Right lobe of liver (tissue), 4 donors: ENCODE measurements at regions not wholly inside any gene's neighbourhood (a gene's known extent, or its start where the extent isn't known, plus 50 kb on each side); places are given as distances from the start of the nearest gene placed in this dataset.

Source experiments
- CTCF ChIP-seq, 4 donors: fragments of 200-600 bp in 3 of 4; fragments of 450-650 bp in 1 of 4; IDR thresholded peaks; one replicate each; pipeline versions ENCODE4 v1.5.1 to v1.8.0; 2016 to 2022; ENCODE audit warnings: antibody characterized with exemption in 4 of 4, mild to moderate bottlenecking in 2 of 4
- POLR2A ChIP-seq: fragments of 450-650 bp; IDR thresholded peaks from one replicate; pipeline ENCODE4 v1.6.1; 2017; ENCODE audit warnings: antibody characterized with exemption, mild to moderate bottlenecking
- donor health status: DM: no; HTN: no; CAD: no.
- donor health status: DM: no; HTN: no; CAD: no.
- donor health status: DM: no; HTN: yes; CAD: no.

DNA sequence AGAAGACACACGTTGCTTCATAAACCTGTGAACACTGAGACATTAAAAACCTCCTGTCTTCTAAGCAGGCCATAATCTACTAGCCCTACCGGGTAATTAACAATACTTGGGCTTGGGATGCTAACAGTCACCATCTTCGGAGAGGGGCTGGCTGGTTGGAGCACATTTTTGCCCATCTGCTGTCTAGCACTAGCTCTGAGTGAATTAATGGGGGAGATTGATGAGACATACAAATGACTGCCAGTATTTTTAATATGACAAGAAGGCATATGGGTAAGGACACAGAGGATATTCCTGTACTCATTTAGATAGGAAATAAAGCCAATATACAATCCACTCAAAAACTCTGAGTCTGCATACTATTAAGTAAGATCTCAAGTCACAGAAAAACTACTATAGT, 651.6 kb upstream of the SOX11 start:
- TF ChIP-seq CTCF (IDR thresholded peaks at IDR 0.05), result no peak
- no peak for TF ChIP-seq POLR2A
